Stimulated activated CD8-positive, alpha-beta memory T cell treated with anti-CD3 and anti-CD28 coated beads, Interleukin-12 subunit alpha, Interleukin-12 subunit beta, amount 100 ng/mL, for 1 hour (primary cell): ENCODE measurements at regions not wholly inside any gene's neighbourhood (a gene's known extent, or its start where the extent isn't known, plus 50 kb on each side); places are given as distances from the start of the nearest gene placed in this dataset.
A peak's percentile ranks its signal among the peaks of the same experiment; 100 is the strongest.

Experiments
- DNase-seq: peaks from one replicate; pipeline ENCODE4 v3.0.0-alpha.2; 2020; ENCODE audit warnings: low read depth

DNA sequence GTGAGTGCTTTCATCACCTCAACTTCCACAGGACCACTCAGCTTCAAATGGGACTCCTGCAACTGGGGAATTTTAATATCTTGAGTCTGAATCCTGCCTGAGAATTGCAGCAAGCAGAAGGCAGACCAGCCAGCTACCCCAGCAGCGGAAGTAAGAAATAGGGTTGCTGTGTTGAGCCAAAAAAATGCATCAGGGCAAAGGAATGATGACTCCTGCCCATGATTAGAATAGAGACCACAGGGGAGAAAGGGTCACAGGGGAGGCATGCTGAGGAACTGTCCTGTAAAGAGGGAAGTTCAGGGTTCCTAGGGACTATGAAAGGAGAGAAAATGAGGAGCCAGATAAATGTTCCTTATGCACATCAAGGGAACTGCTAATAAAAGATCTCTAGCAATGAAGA lies 370.2 kb downstream of the KCTD12 start:
- no peak for DNase-seq

DNA sequence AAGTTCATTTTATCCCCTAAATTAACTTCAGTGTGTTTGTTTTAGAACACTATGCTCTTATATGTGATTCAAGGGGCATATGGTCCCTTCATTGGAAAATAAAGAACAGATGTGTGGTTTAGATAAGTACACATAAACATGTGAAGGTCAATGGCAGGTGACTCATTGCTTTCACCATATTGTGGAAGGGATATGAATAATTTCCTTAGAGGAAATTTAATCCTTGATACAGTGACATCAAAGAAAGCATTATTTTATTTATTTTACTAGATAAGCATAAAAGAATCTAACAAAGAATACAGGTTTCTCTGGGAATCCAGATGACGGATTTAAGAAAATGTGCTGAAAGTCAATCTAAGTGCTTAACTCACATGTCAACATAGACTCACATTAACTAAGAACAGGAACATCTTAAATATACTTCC lies 373.5 kb downstream of the KCTD12 start:
- no peak for DNase-seq

DNA sequence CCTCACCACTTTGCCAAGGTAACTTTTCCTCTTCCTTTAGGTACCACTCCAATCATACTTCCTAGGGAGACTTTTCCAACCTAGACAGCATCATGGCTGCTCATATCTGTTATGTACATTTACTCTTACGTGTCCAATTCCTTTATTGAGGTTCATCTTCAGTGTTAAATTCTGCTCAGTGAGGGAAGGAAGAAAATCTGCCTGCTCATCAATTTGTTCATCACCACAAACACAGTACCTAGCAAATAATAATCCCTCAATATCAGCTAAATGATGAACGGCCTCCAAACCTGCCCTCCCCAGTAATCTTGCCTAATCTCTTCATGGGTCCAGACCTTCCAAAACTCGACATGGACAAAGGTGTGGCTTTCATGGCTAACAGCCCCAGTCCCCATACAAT lies 380.8 kb downstream of the KCTD12 start:
- DNase-seq: no peak

DNA sequence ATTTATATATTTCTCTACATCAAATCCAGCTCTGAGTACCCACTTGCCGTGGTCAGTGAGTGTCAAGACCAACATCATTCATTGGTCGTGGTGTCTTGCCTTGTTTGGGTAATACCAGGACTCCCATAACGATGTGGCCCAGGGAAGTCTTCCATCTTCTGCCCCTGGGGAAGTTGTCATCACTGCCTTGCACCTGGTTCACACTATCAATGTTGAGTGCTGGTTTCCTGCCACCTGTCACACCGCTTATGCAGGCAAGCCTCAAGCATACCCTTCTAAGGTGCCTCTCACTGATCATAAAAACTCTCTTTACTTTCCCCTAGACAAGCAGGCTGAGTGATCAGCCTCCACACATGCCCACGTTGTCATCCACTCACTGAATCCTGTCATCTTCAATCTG lies 382.4 kb downstream of the KCTD12 start:
- DNase-seq: no peak

DNA sequence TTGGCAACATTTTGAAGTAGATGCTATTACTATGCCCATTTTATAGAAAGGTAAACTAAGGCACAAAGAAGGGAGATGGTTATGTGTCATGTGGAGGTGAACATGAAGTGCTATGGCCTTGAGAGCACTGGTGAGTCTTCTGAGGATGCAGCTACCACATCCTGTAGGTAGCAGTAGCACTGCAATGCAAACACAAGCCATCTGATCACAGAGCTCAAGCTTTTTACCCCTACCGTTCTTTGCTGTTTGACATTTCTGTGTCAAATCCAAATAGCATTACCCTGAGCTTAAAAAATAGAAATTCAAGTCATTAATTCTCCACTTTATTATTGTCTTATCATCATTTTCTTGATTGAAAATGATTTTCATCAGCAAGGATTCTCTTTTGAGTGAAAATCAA lies 382.9 kb downstream of the KCTD12 start:
- no peak for DNase-seq

DNA sequence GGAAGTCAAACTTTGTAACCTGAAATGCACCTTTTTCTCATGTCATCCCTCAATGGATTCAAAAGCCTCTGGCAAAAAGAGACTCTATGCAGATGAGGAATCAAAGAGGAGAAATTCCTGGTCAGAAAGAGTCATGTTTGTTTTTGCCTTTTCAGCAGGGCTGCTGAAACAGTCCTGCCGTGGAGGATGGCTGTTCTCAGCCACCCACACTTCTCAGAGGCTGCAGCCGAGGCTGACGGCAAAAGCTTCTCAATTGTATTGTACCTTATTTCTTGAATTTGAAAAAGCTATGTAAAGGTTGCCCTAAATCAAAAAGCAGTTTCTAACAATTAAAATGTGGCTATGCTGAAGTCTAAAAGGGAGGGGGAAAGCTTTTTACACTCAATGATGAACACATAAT lies 385.3 kb downstream of the KCTD12 start:
- no peak for DNase-seq

DNA sequence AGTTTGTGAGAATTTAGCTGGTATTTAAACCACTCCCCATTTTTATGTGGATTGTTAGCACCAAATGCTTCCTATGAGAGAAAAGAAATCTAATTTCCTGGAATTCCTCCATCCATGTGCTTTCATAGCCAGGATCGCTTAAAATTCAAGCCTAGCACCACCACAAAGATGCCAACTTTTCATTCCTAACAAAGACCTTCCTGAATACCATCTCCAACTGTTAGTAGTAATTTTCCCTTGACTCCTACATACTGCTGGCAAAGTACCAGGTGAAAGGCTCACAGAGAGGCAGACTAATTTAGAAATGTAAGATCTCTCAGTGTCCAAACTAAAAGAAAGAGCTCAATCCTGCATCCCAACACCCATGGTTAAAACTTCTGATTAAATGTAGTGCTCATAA lies 386.3 kb downstream of the KCTD12 start:
- no peak for DNase-seq

DNA sequence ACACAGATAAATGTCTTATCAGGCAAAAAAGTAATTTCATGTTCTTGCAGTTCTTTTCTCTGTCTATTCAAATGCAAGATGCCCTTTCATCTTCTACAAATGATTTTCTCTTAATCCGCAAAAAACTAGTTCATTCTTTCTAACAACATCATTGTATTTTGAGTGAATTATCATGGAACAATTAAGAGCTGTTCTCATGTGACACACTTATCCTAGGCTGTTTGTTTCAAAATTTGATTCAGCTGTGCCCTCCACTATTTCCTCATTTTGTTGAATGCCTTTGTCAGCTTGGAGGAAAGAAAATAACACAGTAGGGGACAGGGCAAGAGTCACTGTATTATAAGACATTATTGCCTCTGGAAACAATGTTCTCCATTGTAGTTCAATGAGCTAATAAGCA lies 396.9 kb downstream of the KCTD12 start:
- no peak for DNase-seq

DNA sequence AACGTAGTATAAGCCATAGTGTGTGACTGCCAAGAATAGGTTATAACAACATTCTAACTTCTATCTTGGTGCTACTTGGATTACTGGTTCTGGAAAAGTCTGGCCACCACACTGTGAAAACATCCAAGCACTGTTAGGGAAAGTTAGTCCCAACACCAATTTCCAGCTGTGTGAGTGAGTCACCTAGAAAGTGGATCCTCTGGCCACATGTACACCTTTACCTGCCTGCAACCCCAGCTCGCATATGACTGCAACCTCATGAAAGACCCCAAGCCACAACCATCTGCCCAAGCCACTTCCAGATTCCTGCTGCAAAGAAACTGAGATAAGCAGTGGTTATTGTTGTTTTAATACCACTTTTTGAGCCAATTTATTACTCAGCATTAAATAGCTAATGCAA lies 404.5 kb downstream of the KCTD12 start:
- no peak for DNase-seq

DNA sequence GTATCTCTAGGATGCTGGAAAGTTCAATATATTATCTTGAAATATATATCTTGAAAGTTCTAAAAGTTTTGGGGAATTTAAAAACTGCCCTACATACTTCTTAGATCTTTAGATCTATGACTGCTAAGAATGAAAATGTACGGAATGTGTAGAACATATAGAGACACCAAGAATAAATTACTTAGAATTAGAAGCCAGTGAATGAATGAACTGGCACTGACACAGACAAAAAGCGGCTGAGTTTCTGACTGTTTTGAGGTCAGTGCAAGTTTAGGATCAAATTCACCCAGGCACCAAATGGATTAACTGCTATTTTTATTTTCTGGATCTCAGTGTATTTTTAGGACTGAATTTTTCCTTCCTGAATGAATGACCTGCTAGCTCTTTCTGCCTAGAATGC lies 411.2 kb downstream of the KCTD12 start:
- DNase-seq: no peak

DNA sequence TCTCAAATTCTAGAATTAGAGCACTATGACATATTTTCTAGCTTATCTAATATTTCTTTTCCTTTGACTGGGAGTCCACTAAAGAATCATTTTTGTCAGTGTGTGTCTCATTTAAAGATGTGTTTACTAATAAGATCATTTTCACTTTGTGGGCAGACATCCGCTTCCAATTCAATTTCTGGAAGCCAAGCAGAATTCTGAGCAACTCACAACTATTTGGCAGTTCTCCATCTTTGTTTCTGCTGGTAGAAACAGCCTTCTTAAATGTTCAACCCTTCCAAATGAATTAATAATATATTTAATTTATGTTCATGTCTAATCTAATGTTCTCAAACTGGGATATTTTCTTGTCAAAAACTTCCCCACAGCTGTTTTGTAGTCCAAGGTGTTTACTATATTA lies 411.8 kb downstream of the KCTD12 start:
- DNase-seq: no peak

DNA sequence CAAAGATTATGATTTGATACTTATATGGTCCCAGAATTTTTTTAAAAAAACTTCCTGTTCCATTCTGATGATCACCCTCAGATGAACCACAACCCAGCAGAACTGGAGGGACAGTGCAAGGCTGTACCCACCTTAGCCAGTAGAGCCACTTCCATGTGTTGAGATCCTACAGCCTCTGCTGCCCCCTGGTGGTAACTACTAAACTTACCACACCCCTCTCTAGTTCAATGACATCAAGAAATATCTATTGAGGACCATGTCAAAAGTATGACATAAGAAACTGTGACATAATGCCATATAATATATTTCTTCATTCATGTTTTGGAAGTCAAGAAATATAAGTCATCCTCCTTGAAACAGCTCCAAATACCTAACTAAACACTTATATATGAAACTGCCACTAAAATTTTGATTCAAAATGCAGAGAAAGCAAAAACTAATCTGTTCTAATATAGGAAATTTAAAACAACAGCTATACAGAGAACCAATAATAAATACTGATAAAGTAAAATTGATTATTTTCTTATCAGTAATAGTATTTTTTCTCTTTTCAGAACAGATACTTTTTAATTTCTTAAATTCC lies 412.6 kb downstream of the KCTD12 start:
- peak; percentile 47 for DNase-seq

DNA sequence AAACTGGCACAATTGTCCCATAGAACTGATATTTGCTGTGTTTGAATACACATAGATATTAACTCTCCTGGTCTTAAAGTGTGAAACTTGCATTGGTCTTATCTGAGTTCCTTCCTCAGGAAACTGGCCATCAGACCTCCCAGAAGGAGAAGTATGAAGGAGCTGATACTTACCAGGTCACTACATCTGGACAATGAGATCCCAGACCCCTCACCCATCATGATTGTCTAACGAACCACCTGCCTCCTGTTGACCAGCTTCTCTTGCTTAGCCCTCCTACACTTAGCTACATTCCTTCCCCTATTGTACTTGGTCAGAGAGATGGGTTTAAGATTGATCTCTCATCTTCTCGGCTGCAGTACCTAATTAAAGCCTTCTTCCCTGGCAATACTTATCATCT lies 413.3 kb downstream of the KCTD12 start:
- DNase-seq: no peak

DNA sequence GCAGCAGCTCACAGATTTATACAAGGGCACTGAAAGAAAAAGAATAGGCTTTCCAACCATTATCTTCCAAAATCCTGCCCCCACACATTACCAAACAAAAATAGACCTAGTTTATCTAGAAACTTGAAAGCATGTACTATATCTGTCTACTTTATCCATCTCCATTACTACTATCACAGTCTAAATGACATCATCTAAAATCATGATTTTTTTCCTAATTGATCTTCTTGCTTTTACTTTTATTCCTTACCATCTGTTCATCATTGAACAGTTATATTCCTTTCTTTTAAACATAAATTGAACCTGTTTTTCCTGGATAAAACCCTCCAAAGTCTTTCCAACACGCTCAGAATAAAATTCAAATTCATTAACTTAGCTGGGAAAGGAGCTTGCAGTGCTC lies 414.7 kb downstream of the KCTD12 start:
- DNase-seq: no peak

DNA sequence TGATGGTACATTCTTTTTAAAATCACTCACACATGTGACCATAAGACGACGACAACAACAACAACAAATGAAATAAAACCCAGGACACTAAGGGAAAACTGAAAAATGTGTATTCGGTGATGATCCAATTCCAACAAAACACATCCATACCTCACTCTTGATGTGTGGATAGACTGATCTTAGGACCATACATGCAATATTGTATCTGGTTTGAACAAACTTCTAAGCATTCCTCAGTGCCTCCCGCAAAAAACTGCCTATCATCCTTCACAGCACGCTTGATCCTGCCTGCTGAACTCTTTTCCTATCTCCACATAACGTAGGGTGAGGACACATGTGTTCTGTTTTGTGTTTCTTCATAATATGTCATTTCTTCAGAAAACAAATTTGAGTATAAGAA lies 415.2 kb downstream of the KCTD12 start:
- no peak for DNase-seq

DNA sequence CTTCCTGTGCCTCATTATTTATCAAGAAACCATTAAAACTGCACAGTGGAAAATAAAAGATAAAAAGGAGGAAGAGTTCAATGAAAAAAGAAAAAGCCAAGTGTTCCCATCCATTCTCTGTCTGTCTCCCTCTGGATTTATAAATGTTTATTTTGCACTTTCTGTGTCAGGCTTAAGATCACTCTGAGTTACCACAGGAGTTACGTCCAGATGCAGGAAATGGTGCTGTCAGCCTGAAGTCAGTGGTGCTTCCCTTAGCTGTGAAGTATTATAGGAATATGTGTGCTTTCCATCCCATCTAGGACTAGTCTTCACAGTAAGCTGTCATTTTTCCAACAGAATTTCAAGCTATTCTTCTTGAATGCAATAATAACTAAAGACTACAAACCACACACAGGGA lies 420.2 kb downstream of the KCTD12 start:
- DNase-seq: no peak

DNA sequence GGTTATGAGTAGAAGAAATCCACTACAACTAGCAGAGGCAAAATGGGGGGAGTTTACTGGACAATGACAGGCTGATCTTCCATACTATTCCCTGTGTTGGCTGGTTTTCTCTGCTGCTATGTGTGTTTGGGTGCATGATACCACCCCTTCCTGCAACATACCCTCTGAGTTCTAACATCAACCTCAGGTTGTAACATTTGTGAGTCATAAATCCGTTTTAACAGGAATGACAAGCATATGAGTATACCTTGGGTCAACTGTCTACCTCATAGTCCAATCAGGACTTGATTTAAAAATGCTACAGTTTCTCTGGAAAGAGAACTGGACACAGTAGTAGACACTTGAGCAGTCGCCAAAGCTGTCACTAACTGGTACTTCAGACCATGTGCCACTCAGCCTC lies 422.9 kb downstream of the KCTD12 start:
- DNase-seq: no peak

DNA sequence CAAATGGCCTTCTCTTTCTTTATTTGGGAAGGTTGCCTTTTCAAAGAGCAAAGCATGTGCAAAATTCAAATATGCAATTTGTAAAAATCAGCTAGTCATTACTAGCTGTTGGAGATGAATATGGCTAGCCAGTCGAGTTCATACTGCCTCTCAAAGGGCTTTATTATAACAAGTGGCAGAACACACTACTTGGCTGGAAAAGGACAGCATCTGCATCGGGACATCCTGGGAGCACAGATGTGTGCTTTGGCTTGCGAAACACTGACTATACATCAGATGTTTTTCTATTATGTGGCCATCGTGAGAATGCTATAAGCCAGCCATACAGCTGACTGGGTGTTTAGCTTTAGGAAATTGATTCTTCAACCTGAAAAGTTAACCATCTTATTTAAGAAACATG lies 424.2 kb downstream of the KCTD12 start:
- DNase-seq: no peak

DNA sequence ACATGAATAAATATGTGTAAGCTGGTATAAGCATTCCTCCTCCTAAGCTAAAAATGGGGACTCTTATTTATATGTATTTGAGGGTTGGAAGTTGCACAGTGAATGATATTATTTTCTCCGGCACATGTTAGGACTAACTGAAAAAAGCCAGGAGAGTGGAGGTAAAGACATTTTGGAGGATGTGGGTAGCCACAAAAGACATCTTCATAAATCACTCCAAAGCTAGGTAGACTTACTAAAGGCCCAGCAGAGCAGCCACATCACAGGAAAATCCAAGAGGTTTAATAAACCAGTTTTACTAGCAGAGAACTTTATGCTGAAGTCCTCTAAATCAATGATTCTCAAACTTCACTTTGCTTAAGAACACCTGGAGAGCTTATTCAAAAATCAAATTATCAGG lies 424.7 kb downstream of the KCTD12 start:
- DNase-seq: no peak

DNA sequence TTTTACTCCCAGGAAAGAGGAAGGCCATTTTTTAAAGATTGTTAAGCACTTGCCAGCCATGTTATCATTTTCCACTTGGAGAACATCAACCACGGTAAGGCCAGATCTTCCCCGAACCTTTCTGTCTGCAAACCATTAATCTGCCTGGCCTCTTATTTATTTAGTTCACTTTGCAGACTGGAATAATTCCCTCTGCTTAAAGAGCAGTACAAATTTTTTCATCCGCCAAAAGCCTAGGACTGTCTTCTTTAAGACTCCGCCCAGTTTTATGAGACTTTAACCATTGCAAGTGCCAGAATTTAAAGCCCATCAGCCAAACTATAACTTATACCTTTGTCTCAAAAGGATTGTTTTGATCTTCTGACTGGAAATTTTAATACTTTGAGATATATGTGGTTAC lies 426.3 kb downstream of the KCTD12 start:
- DNase-seq: no peak

DNA sequence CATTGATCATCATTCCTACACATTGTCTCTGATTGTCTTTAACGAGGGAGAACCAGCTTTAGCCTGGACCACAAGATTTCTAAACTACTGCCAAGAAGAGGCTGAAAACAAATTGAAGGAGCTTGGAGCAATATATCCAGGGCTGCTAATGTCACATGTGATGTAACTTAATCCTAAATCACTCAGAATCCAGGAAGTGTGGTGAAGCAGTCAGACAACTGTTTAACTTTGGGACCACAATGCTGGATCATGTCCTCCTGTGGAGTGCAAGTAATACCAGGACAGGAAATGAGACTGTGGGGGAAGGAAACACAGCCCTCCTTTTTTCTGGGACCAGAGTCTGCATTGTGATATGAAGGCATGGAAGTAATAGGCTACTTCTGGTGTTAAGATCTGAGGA lies 430.2 kb downstream of the KCTD12 start:
- DNase-seq: no peak

DNA sequence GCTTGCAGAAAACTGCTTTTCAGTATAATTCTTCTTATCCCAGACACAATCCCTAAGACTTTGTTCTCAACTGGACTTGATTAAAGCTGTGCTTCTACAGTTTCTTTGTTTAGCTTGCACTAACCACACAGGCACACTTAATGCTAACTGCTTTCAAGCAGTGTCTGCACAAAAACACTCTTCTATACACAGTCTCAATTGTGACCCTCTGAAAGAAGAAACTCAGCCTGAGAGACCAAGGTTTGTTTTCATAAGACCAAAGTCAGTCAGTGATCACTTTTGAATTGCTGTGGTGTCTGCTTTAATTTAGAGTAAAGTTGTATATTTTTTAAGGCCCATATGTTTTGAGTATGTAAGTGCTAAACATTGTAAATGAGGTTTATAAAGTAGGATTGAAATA lies 431.2 kb downstream of the KCTD12 start:
- no peak for DNase-seq

DNA sequence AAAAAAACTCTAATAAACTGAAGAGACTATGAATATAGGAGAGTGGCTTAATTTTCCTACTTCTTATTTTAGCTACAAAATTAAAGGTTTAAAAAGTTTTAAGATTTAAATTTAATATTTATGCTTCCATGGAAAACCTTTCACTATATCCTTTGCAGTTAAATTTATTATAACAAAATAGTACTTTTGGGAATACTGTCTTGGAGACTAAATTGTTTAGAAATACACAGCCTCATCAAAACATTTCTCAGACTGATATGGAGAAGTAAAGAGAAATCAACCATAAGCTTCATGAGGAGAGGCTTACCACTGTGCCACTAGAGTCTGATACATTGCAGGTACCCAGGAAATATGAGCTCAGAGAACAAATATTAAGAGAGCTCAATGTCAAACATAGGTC lies 436.5 kb downstream of the KCTD12 start:
- DNase-seq: no peak

DNA sequence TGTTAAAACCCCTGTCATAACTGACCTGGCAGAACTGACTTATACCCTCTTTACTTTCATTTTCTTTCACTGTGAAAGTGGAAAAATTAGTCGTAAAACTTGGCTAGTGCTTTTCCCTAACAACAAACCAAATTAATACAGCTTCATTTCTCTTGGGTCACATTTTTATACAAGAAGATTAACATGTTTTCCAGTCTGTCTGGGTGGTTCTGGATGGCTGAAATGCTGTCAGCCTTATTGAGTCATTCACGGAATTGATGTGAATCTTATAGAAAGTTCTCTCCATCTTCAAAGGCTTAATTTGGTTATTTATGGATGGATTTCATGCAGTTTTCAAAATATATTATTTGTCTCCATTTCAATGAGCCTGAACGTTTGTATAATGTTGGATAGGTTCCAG lies 440.0 kb downstream of the KCTD12 start:
- no peak for DNase-seq

DNA sequence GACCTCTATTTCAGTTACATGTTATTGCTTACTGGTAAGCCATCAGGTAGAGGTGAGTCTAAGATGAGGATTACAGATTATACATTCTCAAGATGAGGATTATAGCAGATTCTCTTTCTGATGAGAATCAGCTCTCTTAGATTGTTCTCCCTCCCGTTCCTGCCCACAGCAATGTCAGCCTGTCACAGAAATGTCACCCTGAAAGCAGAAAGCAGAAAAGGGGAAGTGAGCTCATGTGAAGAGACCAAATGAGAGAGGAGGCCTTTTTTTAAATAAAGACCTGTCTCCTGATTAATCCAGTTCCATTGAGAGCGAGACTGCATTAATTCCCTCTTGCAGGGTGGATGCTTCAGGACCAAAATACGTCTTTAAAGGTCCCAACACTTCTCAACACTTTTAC lies 445.6 kb downstream of the KCTD12 start:
- DNase-seq: no peak
